Fibroblast of skin of scalp (primary cell): ENCODE measurements at regions not wholly inside any gene's neighbourhood (a gene's known extent, or its start where the extent isn't known, plus 50 kb on each side); places are given as distances from the start of the nearest gene placed in this dataset.

Experiments used
- DNase-seq: peaks from one replicate; pipeline ENCODE4 v3.0.0-alpha.2; 2013

DNA sequence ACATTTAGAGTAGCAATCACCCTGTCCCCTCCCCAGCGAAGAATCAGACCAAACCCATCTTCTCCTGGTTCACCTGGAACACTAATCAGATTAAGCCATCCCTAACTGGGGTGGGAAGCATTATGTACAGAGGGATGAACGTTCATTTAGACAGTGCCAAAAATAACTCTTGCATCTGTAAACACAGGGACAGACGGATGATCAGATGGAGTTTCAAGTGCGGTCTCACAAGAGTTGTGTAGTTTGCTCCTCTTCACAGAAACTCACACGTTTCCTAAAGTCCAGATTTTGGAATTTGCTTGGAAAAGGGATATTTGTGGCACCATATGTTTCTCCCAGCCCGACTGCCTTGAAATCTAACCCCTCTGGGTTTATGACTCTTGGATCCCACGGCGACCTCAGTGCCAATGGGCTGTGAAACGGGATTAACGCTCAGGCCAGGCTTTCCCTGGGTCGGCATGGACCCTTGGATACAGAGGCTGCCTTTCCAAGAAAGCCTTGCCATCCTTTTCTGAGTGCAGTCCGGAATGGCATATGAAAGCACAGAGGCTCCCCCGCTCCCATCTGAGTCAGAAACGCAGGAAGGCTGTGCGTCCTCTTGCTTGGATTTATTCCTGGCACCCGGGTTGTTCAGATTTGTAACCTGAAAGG is 293.2 kb upstream of the HABP2 start:
- no peak for DNase-seq

- DNase-seq, result no peak
These were observed 291.7 kb upstream of the HABP2 start for GRCh38 chr10:113261161-113261560.

- DNase-seq, result no peak
These were observed 291.2 kb upstream of the HABP2 start for GRCh38 chr10:113261611-113262091.

GRCh38 chr10:113263056-113263455 is 289.8 kb upstream of the HABP2 start:
- no peak for DNase-seq

GRCh38 chr10:113264333-113265131 is 288.3 kb upstream of the HABP2 start:
- no peak for DNase-seq

- DNase-seq, result no peak
These were observed 286.7 kb upstream of the HABP2 start for GRCh38 chr10:113266147-113266546.

DNA sequence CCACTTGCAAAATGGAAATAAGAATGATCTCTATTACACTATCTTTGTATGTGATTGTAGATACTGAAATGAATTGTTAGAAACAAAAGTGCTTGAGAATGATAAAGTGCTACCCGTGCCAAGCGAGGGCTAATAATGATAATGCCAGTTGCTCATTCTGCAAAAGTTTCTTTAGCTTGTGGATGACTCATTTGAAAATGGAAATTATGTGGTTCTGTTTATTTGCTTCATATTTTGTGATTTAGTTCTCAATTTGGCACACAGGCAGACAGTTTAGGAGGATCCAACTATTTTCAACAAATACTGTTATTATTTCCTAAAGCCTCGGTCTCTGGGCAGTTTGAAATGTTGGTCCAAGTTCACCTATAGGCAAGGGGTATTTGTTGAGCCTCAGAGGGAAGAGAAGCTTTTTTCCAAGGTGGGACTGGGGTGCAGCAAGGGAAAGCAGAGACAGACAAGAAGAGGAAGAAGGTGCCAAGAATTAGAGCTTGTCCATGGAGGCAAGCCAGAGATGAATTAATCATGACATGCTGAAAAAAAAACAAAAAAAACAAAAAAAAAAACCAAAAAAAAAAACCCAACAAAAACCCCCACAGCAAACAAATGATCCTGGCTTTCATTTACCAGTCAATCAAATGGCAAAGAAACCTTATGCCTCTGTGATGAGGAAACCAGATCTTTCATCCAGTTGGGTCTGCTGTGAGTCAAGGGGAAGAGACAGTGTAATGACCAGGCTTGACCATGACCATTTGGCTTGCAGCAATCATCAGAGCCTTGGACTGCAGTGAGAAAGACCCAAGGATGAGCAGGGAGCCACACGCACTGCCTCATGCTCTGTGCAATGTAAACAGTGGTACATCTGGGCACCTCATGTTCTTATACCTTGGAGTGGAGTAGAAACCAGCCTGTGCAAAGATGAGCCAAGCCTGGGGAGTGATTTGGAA is 285.0 kb upstream of the HABP2 start:
- DNase-seq, result peak; percentile 52

DNA sequence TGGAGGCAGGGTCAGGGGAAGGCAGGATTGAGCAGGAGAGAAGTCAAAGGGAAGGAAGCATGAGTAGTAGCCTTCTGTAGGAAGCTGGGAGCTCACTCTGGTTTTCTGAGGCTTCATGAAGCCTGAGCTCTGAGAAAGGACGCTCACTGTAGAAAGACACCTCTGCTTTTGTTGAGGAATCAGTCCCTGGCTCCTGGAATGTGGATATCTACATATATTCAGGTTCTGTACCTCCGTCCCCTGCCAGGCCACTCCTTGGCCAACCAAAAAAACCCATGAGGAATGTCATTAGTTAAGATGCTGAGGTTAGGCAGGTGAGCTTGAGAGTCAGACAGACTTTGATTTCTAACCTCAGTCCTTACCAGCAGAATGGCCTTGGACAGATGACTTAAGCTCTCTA is 283.5 kb upstream of the HABP2 start:
- no peak for DNase-seq

GRCh38 chr10:113272511-113272910 is 280.3 kb upstream of the HABP2 start:
- DNase-seq, result no peak

- peak; percentile 51 for DNase-seq
These were observed 279.4 kb upstream of the HABP2 start for GRCh38 chr10:113273181-113274163.

- DNase-seq, result peak; percentile 96
These were observed 278.6 kb upstream of the HABP2 start for GRCh38 chr10:113274176-113274829.

DNA sequence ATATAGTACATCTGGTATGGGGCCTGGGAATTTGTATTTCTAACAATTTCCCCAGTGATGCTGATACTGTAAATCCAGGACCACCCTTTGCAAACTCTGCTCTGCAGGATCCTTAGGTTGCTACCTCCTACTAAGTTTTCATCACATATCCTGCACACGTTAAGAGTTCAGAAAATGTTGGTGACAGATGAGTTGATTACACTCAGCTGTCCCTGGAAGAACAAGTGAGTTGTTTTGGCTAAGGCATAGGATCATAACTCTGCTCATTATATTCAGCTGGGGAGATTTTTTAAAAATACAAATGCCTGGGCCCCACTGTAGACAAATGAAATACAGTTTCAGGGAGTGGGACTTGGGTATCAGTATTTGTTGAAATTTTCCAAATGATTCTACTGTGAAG is 274.6 kb upstream of the HABP2 start:
- DNase-seq, result no peak

DNA sequence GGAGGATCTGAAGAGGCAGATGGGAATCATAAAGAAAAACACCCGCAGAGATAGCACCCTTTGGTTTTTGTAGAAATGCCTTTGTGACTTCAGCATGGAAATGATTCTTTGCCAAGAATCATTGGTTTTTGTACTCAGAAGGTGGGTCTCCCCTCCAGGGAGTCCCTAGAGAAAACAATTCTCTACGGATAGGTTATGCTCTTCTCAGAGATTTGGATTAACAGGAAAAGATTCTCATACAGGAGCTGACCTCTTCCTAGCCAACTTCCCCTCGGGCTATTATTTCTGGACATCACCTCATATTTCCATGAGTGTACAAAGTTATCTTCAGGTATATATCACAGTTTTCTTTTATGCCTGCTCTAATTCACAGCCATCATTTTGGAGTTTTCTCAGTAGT is 274.2 kb upstream of the HABP2 start:
- DNase-seq, result peak; percentile 24

GRCh38 chr10:113279262-113279661 is 273.6 kb upstream of the HABP2 start:
- DNase-seq, result no peak

GRCh38 chr10:113282564-113282963 is 270.3 kb upstream of the HABP2 start:
- no peak for DNase-seq

DNA sequence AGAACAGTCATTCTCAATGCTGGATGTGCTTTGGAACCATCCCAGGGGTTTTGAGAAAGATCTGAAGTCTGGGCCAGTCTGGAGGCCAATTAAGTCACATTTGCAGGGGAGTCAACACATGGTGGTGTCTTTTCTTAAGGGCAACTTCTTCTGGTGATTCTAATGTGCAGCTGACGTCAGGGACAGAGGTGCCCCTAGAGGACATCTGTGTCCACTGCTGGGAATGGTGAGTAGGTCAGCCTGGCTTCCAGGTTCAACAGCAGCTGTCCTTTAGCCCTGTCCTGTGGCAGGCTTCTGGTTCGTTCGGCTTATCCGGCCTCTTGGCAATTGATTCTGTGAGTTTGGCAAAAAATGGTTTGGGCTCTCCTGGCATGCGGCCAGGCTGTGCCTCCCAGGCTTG is 269.7 kb upstream of the HABP2 start:
- no peak for DNase-seq

GRCh38 chr10:113284635-113285034 is 268.2 kb upstream of the HABP2 start:
- DNase-seq, result no peak

DNA sequence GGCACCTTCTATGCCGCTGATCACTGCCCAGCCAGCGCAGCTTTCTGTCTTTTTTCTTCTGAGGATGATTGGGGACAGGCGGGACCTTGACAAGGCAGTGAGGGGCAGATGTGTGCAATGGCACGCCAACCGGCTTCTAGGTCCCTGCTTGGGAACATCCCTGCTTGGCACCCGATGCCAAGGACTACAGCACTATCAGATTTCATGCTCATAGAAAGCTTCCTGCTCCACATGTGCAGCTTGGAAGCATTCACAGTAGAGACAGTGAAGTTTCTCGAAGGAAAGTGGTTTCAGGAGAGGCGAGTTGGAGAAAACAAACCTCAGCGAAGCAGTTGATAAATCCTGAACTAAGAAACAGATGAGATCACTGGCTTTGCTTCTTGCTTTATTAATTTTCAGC is 267.5 kb upstream of the HABP2 start:
- DNase-seq, result no peak

- DNase-seq, result no peak
These were observed 265.3 kb upstream of the HABP2 start for GRCh38 chr10:113287592-113287991.

- no peak for DNase-seq
These were observed 262.7 kb upstream of the HABP2 start for GRCh38 chr10:113290137-113290536.

GRCh38 chr10:113291413-113291812 is 261.4 kb upstream of the HABP2 start:
- DNase-seq, result no peak
